ENCODE measurements at regions not wholly inside any gene's neighbourhood (a gene's known extent, or its start where the extent isn't known, plus 50 kb on each side); places are given as distances from the start of the nearest gene placed in this dataset.

DNA sequence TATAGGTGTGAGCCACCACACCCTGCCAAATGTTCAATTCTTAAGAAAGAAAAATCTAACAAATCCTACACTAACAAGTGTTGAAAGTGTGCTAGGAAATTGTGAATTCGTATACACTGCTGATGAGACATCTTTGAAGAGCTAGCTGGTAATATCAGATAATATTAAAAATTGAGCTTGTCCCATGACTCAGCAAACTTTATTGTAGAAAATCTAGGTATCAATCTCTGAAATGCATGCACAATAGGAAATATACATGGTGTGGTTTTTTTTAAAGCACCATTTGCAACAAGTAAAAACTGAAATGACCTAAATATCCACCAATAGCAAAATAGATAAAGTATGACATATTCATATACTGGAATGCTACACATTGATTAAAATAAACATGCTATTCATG is 110.1 kb upstream of the NXT1 start:
- TF ChIP-seq CTCF (IDR thresholded peaks at IDR 0.05) (no peak), POLR2A (IDR thresholded peaks at IDR 0.05) (no peak)
